Natural killer cell (primary cell): ENCODE measurements at regions not wholly inside any gene's neighbourhood (a gene's known extent, or its start where the extent isn't known, plus 50 kb on each side); places are given as distances from the start of the nearest gene placed in this dataset.
A peak's percentile ranks its signal among the peaks of the same experiment; 100 is the strongest.

Experiments used
- ATAC-seq, 3 donors: fragments of 150-1000 bp in 2 of 3; fragments of 200-7000 bp in 1 of 3; cut with Tn5 transposase; 1 replicate in 1 of 3; 2 replicates in 2 of 3; pipeline ENCODE4 v1.10.0; 2021; ENCODE audit warnings: mild to moderate bottlenecking in 2 of 3, moderate library complexity in 2 of 3
- DNase-seq, 2 donors: peaks; one replicate each; pipeline versions ENCODE4 v3.0.0 to v3.0.0-alpha.2; 2013 to 2021; ENCODE audit warnings: mixed read lengths in 1 of 2
- H3K27ac ChIP-seq: one replicate; pipeline ENCODE4 v1.5.1; 2013; ENCODE audit warnings: mild to moderate bottlenecking, low read length
- H3K27me3 ChIP-seq: one replicate; pipeline ENCODE4 v1.6.1; 2013; ENCODE audit warnings: low read length; ENCODE audit not compliant: control insufficient read depth, insufficient read depth
- H3K36me3 ChIP-seq: one replicate; pipeline ENCODE4 v1.6.1; 2013; ENCODE audit warnings: low read length; ENCODE audit not compliant: control insufficient read depth, insufficient read depth
- H3K4me1 ChIP-seq: one replicate; pipeline ENCODE4 v1.6.1; 2013; ENCODE audit warnings: low read length; ENCODE audit not compliant: control insufficient read depth, insufficient read depth
- H3K4me3 ChIP-seq: one replicate; pipeline ENCODE4 v1.5.1; 2013; ENCODE audit warnings: low read length
- H3K9me3 ChIP-seq: one replicate; pipeline ENCODE4 v1.6.1; 2013; ENCODE audit warnings: low read length; ENCODE audit not compliant: control insufficient read depth, insufficient read depth
- H3K27ac Mint-ChIP-seq, 2 donors: one replicate each; pipeline ENCODE4 v1.8.0; 2022; ENCODE audit warnings: mild to moderate bottlenecking in 2 of 2, mixed read lengths in 2 of 2, moderate library complexity in 1 of 2
- H3K27me3 Mint-ChIP-seq, 2 donors: one replicate each; pipeline ENCODE4 v1.8.0; 2022; ENCODE audit warnings: low read depth in 2 of 2, mixed read lengths in 2 of 2
- H3K36me3 Mint-ChIP-seq: one replicate; pipeline ENCODE4 v1.8.0; 2022; ENCODE audit warnings: mixed read lengths
- H3K4me1 Mint-ChIP-seq, 2 donors: one replicate each; pipeline ENCODE4 v1.8.0; 2022; ENCODE audit warnings: mixed read lengths in 2 of 2
- H3K4me3 Mint-ChIP-seq: one replicate; pipeline ENCODE4 v1.8.0; 2022; ENCODE audit warnings: mild to moderate bottlenecking, moderate library complexity, mixed read lengths
- H3K9me3 Mint-ChIP-seq, 2 donors: one replicate each; pipeline ENCODE4 v1.8.0; 2022; ENCODE audit warnings: mixed read lengths in 2 of 2
- CTCF ChIP-seq: fragments of 200-600 bp; IDR thresholded peaks from one replicate; pipeline ENCODE4 v1.8.0; 2022; ENCODE audit warnings: antibody characterized with exemption
- WGBS: methylation state at CpG from one replicate; pipeline ENCODE4 v1.1.7; 2013; ENCODE audit warnings: missing lambda C conversion rate; ENCODE audit not compliant: insufficient coverage; 5-methylcytosine and 5-hydroxymethylcytosine counted together
- intact Hi-C: fragments of 100-400 bp; cut with micrococcal nuclease; formaldehyde crosslinking; loops from one replicate; pipeline ENCODE4 v1.14.2; 2022

DNA sequence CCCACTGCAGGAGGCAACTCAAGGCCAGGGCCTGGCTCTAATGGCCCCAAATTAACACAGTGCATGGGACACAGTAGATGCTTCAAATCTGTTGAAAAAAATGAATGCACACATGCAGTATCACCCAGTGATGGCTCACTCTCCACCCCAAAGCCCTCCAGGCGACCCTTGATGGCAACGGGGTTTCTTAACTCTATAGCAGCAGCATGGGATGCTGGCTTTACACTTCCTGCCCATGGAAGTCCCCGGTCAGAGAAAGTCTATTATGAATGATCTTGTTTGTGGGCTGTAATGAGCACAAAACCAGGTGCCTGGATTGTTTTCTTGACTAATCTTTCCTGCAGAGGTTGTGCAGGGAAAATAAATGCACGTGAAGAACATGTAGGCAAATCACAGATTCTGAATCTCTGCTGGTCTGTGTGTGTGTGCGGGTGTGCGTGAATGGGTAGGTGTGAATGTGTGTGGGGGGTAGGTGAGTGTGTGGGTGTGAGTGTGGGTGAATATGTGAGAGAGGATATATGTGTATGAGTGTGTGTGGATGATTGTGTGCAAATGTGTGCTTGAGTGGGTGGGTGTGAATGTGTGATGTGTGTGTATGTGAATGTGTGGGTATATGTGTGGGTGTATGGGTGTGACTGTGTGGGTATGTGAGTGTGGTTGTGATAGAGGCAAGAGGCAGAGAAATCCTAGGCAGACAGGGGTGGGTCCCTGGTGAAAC lies 60.1 kb upstream of the MLN start:
- intact Hi-C loops = no loop called here
- Histone ChIP-seq H3K27ac (no peak overlapping the region), H3K36me3 (no peaks in the 10 kb centered on the region), H3K4me3 (no peak overlapping the region), H3K9me3 (no peaks in the 10 kb centered on the region), H3K27me3 (peaks cover 70% of the 10 kb centered on the region), H3K4me1 (peaks cover 40% of the 10 kb centered on the region)
- no peak for TF ChIP-seq CTCF
- WGBS = 58% methylated on average over 6 of the region's 6 CpGs
- Mint-ChIP-seq H3K4me1 (peaks cover 26 to 32% of the 10 kb centered on the region in 2 donors), H3K36me3 (no peaks in the 10 kb centered on the region), H3K9me3 (no peaks in the 10 kb centered on the region), H3K27ac (no peak overlapping the region), H3K27me3 (peaks cover 63 to 65% of the 10 kb centered on the region in 2 donors), H3K4me3 (no peak overlapping the region)
- peak; percentile 26 to 42 (median 36) for ATAC-seq
- no peak for DNase-seq

DNA sequence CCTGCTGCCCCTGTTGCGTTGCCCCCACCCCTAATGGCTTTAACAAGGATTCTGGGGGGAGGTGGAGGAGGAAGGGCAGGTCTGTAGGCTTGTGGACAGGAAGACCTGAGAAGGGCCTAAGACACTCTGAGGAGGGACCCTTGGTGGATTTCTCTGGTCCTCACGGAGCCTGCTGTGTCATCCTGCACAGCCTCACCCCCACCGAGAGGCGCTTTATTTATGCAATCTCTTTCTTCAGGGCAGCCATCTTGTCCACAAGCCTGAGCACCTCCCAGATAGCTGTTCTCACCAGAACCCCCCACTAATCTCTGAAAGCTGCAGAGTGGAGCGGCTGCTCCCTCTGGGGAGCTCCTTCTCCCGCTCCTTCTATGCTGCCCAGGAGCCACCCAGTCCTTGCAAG lies 59.3 kb upstream of the MLN start:
- Histone ChIP-seq H3K4me3 (no peak overlapping the region), H3K27me3 (peaks cover 72% of the 10 kb centered on the region), H3K9me3 (no peaks in the 10 kb centered on the region), H3K4me1 (peaks cover 48% of the 10 kb centered on the region), H3K36me3 (no peaks in the 10 kb centered on the region), H3K27ac (no peak overlapping the region)
- no peak overlapping the region for H3K4me3 Mint-ChIP-seq
- WGBS = 94% methylated on average over 6 of the region's 6 CpGs
- no peaks in the 10 kb centered on the region for H3K36me3 Mint-ChIP-seq
- DNase-seq = no peak
- H3K27me3 Mint-ChIP-seq = peaks cover 65 to 68% of the 10 kb centered on the region in 2 donors
- ATAC-seq = no peak
- H3K27ac Mint-ChIP-seq = no peak overlapping the region
- TF ChIP-seq CTCF = no peak
- peaks cover 26 to 37% of the 10 kb centered on the region in 2 donors for H3K4me1 Mint-ChIP-seq
- intact Hi-C loops = no loop called here
- H3K9me3 Mint-ChIP-seq = no peaks in the 10 kb centered on the region

- intact Hi-C loops = no loop called here
- Mint-ChIP-seq H3K4me1 (peaks cover 31 to 42% of the 10 kb centered on the region in 2 donors), H3K27ac (no peak overlapping the region), H3K36me3 (no peaks in the 10 kb centered on the region), H3K4me3 (no peak overlapping the region), H3K9me3 (no peaks in the 10 kb centered on the region), H3K27me3 (peaks cover 67% of the 10 kb centered on the region in 2 donors)
- no peak for TF ChIP-seq CTCF
- H3K36me3 ChIP-seq = no peaks in the 10 kb centered on the region
- ATAC-seq (no peak), DNase-seq (no peak)
- H3K27ac ChIP-seq = no peak overlapping the region
- H3K27me3 ChIP-seq = peaks cover 76% of the 10 kb centered on the region
- WGBS = 97% methylated on average over 4 of the region's 4 CpGs
- peaks cover 53% of the 10 kb centered on the region for H3K4me1 ChIP-seq
- no peak overlapping the region for H3K4me3 ChIP-seq
- no peaks in the 10 kb centered on the region for H3K9me3 ChIP-seq
Observed at GRCh38 chr6:33862536-33862935, 58.7 kb upstream of the MLN start.

DNA sequence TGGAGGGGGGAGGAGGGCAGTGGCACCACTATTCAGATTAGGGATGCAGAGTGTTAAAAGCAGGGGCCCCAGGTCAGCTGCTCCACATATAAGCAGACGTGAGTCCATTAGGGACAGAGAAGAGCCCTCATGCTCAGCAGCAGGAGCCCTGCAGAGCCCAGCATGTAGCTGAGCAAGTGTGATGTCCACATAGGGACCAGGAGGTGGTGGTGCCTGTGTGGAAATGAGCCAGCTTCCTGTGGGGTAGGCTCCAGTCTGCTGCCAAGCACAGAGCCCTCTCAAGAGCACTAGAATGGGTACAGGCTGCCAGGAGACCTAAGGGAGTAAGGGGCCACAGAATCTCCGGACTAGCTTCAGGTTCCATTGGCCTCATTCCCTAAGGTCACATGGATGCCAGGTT lies 57.9 kb upstream of the MLN start:
- no peaks in the 10 kb centered on the region for H3K36me3 Mint-ChIP-seq
- WGBS = 87% methylated on average over 2 of the region's 2 CpGs
- Histone ChIP-seq H3K27me3 (peaks cover 74% of the 10 kb centered on the region), H3K4me1 (peaks cover 61% of the 10 kb centered on the region), H3K9me3 (no peaks in the 10 kb centered on the region), H3K27ac (no peak overlapping the region), H3K36me3 (no peaks in the 10 kb centered on the region), H3K4me3 (no peak overlapping the region)
- DNase-seq = no peak
- H3K27me3 Mint-ChIP-seq = peaks cover 64 to 67% of the 10 kb centered on the region in 2 donors
- H3K4me3 Mint-ChIP-seq = no peak overlapping the region
- H3K9me3 Mint-ChIP-seq = no peaks in the 10 kb centered on the region
- no peak for TF ChIP-seq CTCF
- H3K27ac Mint-ChIP-seq = no peak overlapping the region
- intact Hi-C loops = no loop called here
- H3K4me1 Mint-ChIP-seq = peaks cover 39 to 51% of the 10 kb centered on the region in 2 donors
- ATAC-seq = no peak
